ENCODE measurements at regions not wholly inside any gene's neighbourhood (a gene's known extent, or its start where the extent isn't known, plus 50 kb on each side); places are given as distances from the start of the nearest gene placed in this dataset.

- no peak for TF ChIP-seq CTCF (IDR thresholded peaks at IDR 0.05)
- no peak for TF ChIP-seq POLR2A (IDR thresholded peaks at IDR 0.05)
Observed at GRCh38 chr15:47179988-47180387, 537.3 kb upstream of the SEMA6D start.

Measured in uterus (tissue), 2 donors.